ENCODE measurements at regions not wholly inside any gene's neighbourhood (a gene's known extent, or its start where the extent isn't known, plus 50 kb on each side); places are given as distances from the start of the nearest gene placed in this dataset.

DNA sequence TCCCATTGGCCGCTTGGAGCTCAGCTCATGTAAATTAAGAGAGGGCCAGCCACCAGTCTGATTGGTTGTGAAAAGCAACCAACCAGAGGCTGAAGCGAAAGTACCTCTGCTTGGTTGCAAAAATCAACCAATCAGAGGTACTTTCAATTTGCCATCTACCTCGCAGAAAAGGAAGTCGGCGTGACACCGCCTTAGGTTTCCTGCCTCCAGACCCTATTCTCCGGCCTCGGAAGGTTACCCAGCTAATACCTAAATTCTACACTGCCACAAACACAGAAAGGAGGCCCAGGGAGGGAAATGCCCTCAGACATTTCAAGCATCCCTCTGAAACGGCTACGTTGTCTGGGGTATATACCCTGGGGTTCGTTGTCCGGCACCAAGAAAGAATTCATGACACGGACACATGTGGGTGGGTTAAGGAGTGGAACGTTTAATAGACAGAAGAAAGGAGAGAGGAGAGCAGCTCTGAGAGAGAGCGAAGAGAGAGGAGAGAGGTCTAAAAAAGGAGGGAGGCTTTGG is 481.3 kb downstream of the TMEM114 start:
- Mint-ChIP-seq H3K27ac (no peak overlapping the region), H3K27me3 (ENCODE audit: insufficient read depth, low read depth) (peaks cover 2% of the 10 kb centered on the region)

DNA sequence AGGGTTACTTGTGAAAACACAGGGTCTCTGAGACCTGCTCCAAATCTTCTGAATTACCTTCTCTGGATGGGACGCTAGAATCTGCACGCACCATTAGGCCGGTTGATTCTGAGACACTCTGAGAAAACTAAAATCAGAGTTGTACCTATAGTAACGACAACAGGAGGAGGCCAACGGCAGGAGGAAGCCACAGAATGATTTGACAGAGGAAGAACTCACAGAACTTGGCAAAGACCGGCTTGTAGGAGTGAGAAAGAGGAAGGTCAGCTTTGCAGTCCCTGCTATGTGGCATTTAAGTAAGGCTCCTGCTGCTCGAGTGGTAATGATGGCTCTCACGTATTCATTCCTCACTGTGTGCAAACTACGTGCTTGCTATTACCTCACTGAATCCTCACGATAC is 483.0 kb downstream of the TMEM114 start:
- DNase-seq (ENCODE audit: low spot score), result no peak
- Histone ChIP-seq H3K9me3 (ENCODE audit: low read depth) (no peaks in the 10 kb centered on the region), H2AFZ (replicated peaks) (no peak overlapping the region), H3K9ac (no peak overlapping the region), H3K27me3 (no peaks in the 10 kb centered on the region), H3K4me1 (no peaks in the 10 kb centered on the region), H3F3A (ENCODE audit: low read depth) (no peaks in the 10 kb centered on the region), H3K27ac (no peak overlapping the region), H4K20me1 (ENCODE audit: low read depth) (no peaks in the 10 kb centered on the region), H3K4me3 (no peak overlapping the region), H3K79me2 (ENCODE audit: low read depth) (no peaks in the 10 kb centered on the region), H3K4me2 (no peak overlapping the region), H3K36me3 (no peaks in the 10 kb centered on the region)
- no peak for TF ChIP-seq EZH2phosphoT487 (IDR thresholded peaks at IDR 0.05)
- TF ChIP-seq, protein P1, sequence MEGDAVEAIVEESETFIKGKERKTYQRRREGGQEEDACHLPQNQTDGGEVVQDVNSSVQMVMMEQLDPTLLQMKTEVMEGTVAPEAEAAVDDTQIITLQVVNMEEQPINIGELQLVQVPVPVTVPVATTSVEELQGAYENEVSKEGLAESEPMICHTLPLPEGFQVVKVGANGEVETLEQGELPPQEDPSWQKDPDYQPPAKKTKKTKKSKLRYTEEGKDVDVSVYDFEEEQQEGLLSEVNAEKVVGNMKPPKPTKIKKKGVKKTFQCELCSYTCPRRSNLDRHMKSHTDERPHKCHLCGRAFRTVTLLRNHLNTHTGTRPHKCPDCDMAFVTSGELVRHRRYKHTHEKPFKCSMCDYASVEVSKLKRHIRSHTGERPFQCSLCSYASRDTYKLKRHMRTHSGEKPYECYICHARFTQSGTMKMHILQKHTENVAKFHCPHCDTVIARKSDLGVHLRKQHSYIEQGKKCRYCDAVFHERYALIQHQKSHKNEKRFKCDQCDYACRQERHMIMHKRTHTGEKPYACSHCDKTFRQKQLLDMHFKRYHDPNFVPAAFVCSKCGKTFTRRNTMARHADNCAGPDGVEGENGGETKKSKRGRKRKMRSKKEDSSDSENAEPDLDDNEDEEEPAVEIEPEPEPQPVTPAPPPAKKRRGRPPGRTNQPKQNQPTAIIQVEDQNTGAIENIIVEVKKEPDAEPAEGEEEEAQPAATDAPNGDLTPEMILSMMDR (IDR thresholded peaks at IDR 0.05), result no peak
- no peak for TF ChIP-seq EZH2 (IDR thresholded peaks at IDR 0.05)
- Mint-ChIP-seq H3K4me3 (no peak overlapping the region), H3K9me3 (no peaks in the 10 kb centered on the region), H3K36me3 (no peaks in the 10 kb centered on the region), H3K27ac (no peak overlapping the region), H3K4me1 (no peaks in the 10 kb centered on the region), H3K27me3 (ENCODE audit: insufficient read depth, low read depth) (peaks cover 2% of the 10 kb centered on the region)

More for the DNA sequence above, 481.3 kb downstream of the TMEM114 start:
- Mint-ChIP-seq H3K4me3 (no peak overlapping the region), H3K36me3 (no peaks in the 10 kb centered on the region), H3K9me3 (peaks cover 8% of the 10 kb centered on the region), H3K4me1 (no peaks in the 10 kb centered on the region)
- H4K20me1 ChIP-seq (ENCODE audit: low read depth), result no peaks in the 10 kb centered on the region
- H3K27ac ChIP-seq, result no peak overlapping the region
- H3K4me1 ChIP-seq, result no peaks in the 10 kb centered on the region
- no peaks in the 10 kb centered on the region for H3K9me3 ChIP-seq (ENCODE audit: low read depth)
- no peak for DNase-seq (ENCODE audit: low spot score)
- H3F3A ChIP-seq (ENCODE audit: low read depth), result no peaks in the 10 kb centered on the region
- H3K27me3 ChIP-seq, result no peaks in the 10 kb centered on the region
- no peak overlapping the region for H3K4me2 ChIP-seq
- H3K9ac ChIP-seq, result no peak overlapping the region
- H3K36me3 ChIP-seq, result no peaks in the 10 kb centered on the region
- H2AFZ ChIP-seq (replicated peaks), result no peak overlapping the region
- H3K4me3 ChIP-seq, result no peak overlapping the region
- H3K79me2 ChIP-seq (ENCODE audit: low read depth), result no peaks in the 10 kb centered on the region
- no peak for TF ChIP-seq EZH2phosphoT487 (IDR thresholded peaks at IDR 0.05)
- TF ChIP-seq, protein P1 (IDR thresholded peaks at IDR 0.05), result no peak
- no peak for TF ChIP-seq EZH2 (IDR thresholded peaks at IDR 0.05)

DNA sequence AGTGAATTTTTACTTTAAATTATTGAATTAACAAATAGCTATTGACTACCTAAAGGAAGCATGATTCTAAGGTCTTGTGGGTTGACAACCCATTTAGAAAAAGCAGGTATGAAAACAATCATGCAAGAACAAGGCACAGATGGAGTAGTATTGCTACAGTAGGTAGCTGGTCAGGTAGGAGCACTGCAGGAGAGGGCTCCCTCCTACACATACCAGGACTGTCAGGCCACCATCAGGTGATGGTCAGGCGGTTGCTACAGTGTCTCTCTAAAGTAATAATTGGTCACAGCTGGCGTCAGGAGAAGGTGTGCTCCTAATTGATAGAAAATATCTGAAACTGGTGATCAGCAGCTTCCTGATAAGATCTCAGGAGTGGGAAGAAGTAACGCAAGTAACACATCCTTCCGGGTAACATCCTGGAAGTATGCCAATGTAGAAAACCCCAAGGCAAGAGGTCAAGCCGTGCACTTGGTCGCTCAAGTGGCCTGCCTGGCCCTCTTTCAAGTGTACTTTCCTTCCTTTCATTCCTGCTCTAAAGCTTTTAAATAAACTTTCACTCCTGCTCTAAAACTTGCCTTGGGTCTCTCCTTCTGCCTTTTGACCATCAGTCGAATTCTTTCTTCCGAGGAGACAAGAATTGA is 486.5 kb downstream of the TMEM114 start:
- no peak overlapping the region for H3K4me2 ChIP-seq
- no peak overlapping the region for H2AFZ ChIP-seq (replicated peaks)
- no peak overlapping the region for H3K4me3 Mint-ChIP-seq
- H3K36me3 ChIP-seq, result no peaks in the 10 kb centered on the region
- H3K9me3 Mint-ChIP-seq, result no peaks in the 10 kb centered on the region
- H3K4me1 Mint-ChIP-seq, result no peaks in the 10 kb centered on the region
- H3F3A ChIP-seq (ENCODE audit: low read depth), result no peaks in the 10 kb centered on the region
- TF ChIP-seq EZH2 (IDR thresholded peaks at IDR 0.05), result no peak
- no peak for TF ChIP-seq EZH2phosphoT487 (IDR thresholded peaks at IDR 0.05)
- TF ChIP-seq, protein P1 (IDR thresholded peaks at IDR 0.05), result no peak
- no peaks in the 10 kb centered on the region for H3K79me2 ChIP-seq (ENCODE audit: low read depth)
- H3K36me3 Mint-ChIP-seq, result no peaks in the 10 kb centered on the region
- no peaks in the 10 kb centered on the region for H3K9me3 ChIP-seq (ENCODE audit: low read depth)
- no peak overlapping the region for H3K9ac ChIP-seq
- no peaks in the 10 kb centered on the region for H4K20me1 ChIP-seq (ENCODE audit: low read depth)
- H3K27ac Mint-ChIP-seq, result no peak overlapping the region
- no peaks in the 10 kb centered on the region for H3K27me3 ChIP-seq
- H3K4me1 ChIP-seq, result no peaks in the 10 kb centered on the region
- H3K27ac ChIP-seq, result no peak overlapping the region
- peaks cover 2% of the 10 kb centered on the region for H3K27me3 Mint-ChIP-seq (ENCODE audit: insufficient read depth, low read depth)
- no peak for DNase-seq (ENCODE audit: low spot score)
- H3K4me3 ChIP-seq, result no peak overlapping the region

Data from neural progenitor cell (in vitro differentiated cells).